GM12892 (cell line): ENCODE measurements at regions not wholly inside any gene's neighbourhood (a gene's known extent, or its start where the extent isn't known, plus 50 kb on each side); places are given as distances from the start of the nearest gene placed in this dataset.

Experiments used
- POLR2A ChIP-seq: IDR thresholded peaks from 2 replicates; pipeline ENCODE4 v1.6.1; 2011; ENCODE audit warnings: low read depth, low read length, control low read depth
- POLR2AphosphoS5 ChIP-seq: IDR thresholded peaks from 2 replicates; pipeline ENCODE4 v1.6.1; 2011; ENCODE audit warnings: low read depth, low read length, control low read depth
- TAF1 ChIP-seq: IDR thresholded peaks from 2 replicates; pipeline ENCODE4 v1.6.1; 2011; ENCODE audit warnings: low read depth, mild to moderate bottlenecking, control low read depth, low read length, borderline replicate concordance

DNA sequence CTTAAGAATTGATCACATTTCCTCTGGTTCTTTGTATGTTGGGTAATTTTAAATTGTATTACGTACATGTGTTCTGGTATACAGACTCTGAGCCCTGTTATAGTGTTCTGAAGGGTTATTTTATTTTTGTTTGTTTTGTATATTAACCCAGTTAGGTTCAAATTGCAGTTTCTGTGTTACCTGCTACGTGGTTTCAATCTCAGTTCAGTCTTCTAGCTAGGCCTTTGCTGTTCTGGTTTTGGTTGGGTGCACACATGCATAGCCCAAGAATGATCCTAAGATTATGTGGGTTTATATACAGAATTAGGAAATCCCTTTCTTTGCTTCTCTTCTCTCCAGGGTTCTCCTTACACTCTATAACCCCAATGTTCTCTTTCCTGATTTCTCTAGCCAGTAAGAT, 161.0 kb downstream of the PPP1R2C start:
- TF ChIP-seq POLR2AphosphoS5 = no peak
- TF ChIP-seq POLR2A = no peak
- no peak for TF ChIP-seq TAF1
